ENCODE measurements at regions not wholly inside any gene's neighbourhood (a gene's known extent, or its start where the extent isn't known, plus 50 kb on each side); places are given as distances from the start of the nearest gene placed in this dataset.

GRCh38 chr10:44724415-44725174, 186.5 kb upstream of the TMEM72 start:
- TF ChIP-seq CTCF (conservative IDR thresholded peaks at IDR 0.05) (no peak), EZH2 (IDR thresholded peaks at IDR 0.05; ENCODE audit: low read depth) (no peak)

All from PC-9 (cell line).